Globus pallidus (tissue), 1 donor: ENCODE measurements at regions not wholly inside any gene's neighbourhood (a gene's known extent, or its start where the extent isn't known, plus 50 kb on each side); places are given as distances from the start of the nearest gene placed in this dataset.

Source experiments
- DNase-seq: peaks from one replicate; pipeline ENCODE4 v3.0.0-alpha.2; 2015; ENCODE audit warnings: low spot score

GRCh38 chr6:22621701-22622100, 52.3 kb downstream of the HDGFL1 start:
- DNase-seq = no peak

GRCh38 chr6:22622351-22622750, 53.0 kb downstream of the HDGFL1 start:
- no peak for DNase-seq

GRCh38 chr6:22622813-22623212, 53.4 kb downstream of the HDGFL1 start:
- DNase-seq = no peak

- no peak for DNase-seq
Measured at GRCh38 chr6:22627644-22628043, 58.3 kb downstream of the HDGFL1 start.

- no peak for DNase-seq
Measured at GRCh38 chr6:22631091-22631490, 61.7 kb downstream of the HDGFL1 start.

GRCh38 chr6:22632581-22633145, 63.3 kb downstream of the HDGFL1 start:
- DNase-seq = no peak

- no peak for DNase-seq
Measured at GRCh38 chr6:22636452-22636851, 67.1 kb downstream of the HDGFL1 start.

- no peak for DNase-seq
Measured at GRCh38 chr6:22637782-22638181, 68.4 kb downstream of the HDGFL1 start.

- no peak for DNase-seq
Measured at GRCh38 chr6:22638320-22638719, 69.0 kb downstream of the HDGFL1 start.

- DNase-seq = no peak
Measured at GRCh38 chr6:22642254-22642653, 72.9 kb downstream of the HDGFL1 start.

GRCh38 chr6:22643780-22644179, 74.4 kb downstream of the HDGFL1 start:
- no peak for DNase-seq

GRCh38 chr6:22647719-22648118, 78.4 kb downstream of the HDGFL1 start:
- no peak for DNase-seq

- peak; percentile 22 for DNase-seq
Measured at GRCh38 chr6:22651731-22652130, 82.4 kb downstream of the HDGFL1 start.

GRCh38 chr6:22653980-22654610, 84.7 kb downstream of the HDGFL1 start:
- DNase-seq = peak; percentile 83

- peak; percentile 7 for DNase-seq
Measured at GRCh38 chr6:22656706-22657351, 87.5 kb downstream of the HDGFL1 start.

GRCh38 chr6:22657352-22657980, 88.1 kb downstream of the HDGFL1 start:
- DNase-seq = peak; percentile 96

GRCh38 chr6:22658183-22658582, 88.8 kb downstream of the HDGFL1 start:
- DNase-seq = no peak

- DNase-seq = no peak
Measured at GRCh38 chr6:22658934-22659333, 89.6 kb downstream of the HDGFL1 start.

GRCh38 chr6:22664968-22665367, 95.6 kb downstream of the HDGFL1 start:
- DNase-seq = no peak

- DNase-seq = no peak
Measured at GRCh38 chr6:22666021-22666420, 96.7 kb downstream of the HDGFL1 start.

- DNase-seq = no peak
Measured at GRCh38 chr6:22666586-22666985, 97.2 kb downstream of the HDGFL1 start.

- DNase-seq = no peak
Measured at GRCh38 chr6:22667855-22668254, 98.5 kb downstream of the HDGFL1 start.

- DNase-seq = no peak
Measured at GRCh38 chr6:22668307-22668706, 98.9 kb downstream of the HDGFL1 start.
